GM23248 (cell line): ENCODE measurements at regions not wholly inside any gene's neighbourhood (a gene's known extent, or its start where the extent isn't known, plus 50 kb on each side); places are given as distances from the start of the nearest gene placed in this dataset.

ENCODE experiments used
- DNase-seq: peaks from one replicate; pipeline ENCODE4 v3.0.0-alpha.2; 2015
- H2AFZ ChIP-seq: fragments of 200-600 bp; sonication (generic); 2 replicates; pipeline ENCODE4 v1.6.1; 2016; ENCODE audit warnings: antibody characterized with exemption
- H3F3A ChIP-seq: fragments of 200-600 bp; sonication (generic); 2 replicates; pipeline ENCODE4 v1.6.1; 2016; ENCODE audit warnings: mild to moderate bottlenecking, antibody characterized with exemption, mixed run types; ENCODE audit not compliant: insufficient read depth
- H3K27ac ChIP-seq: fragments of 200-600 bp; sonication (generic); 2 replicates; pipeline ENCODE4 v1.5.1; 2016; ENCODE audit warnings: mild to moderate bottlenecking
- H3K27me3 ChIP-seq: fragments of 200-600 bp; sonication (generic); replicated peaks from 2 replicates; pipeline ENCODE4 v1.6.1; 2016; ENCODE audit warnings: mild to moderate bottlenecking; ENCODE audit not compliant: insufficient read depth
- H3K36me3 ChIP-seq: fragments of 200-600 bp; sonication (generic); 2 replicates; pipeline ENCODE4 v1.6.1; 2016; ENCODE audit warnings: low read depth, mild to moderate bottlenecking
- H3K4me1 ChIP-seq: fragments of 200-600 bp; sonication (generic); 2 replicates; pipeline ENCODE4 v1.6.1; 2016; ENCODE audit warnings: mild to moderate bottlenecking; ENCODE audit not compliant: insufficient read depth
- H3K4me2 ChIP-seq: fragments of 200-600 bp; sonication (generic); one replicate; pipeline ENCODE4 v1.6.1; 2016; ENCODE audit warnings: mild to moderate bottlenecking; ENCODE audit not compliant: unreplicated experiment
- H3K4me3 ChIP-seq: fragments of 200-600 bp; sonication (generic); 2 replicates; pipeline ENCODE4 v1.5.1; 2016; ENCODE audit warnings: mild to moderate bottlenecking
- H3K79me2 ChIP-seq: fragments of 200-600 bp; sonication (generic); 2 replicates; pipeline ENCODE4 v1.6.1; 2016; ENCODE audit warnings: mild to moderate bottlenecking; ENCODE audit not compliant: insufficient read depth
- H3K9ac ChIP-seq: fragments of 200-600 bp; sonication (generic); 2 replicates; pipeline ENCODE4 v1.6.1; 2016; ENCODE audit warnings: mild to moderate bottlenecking
- H3K9me2 ChIP-seq: fragments of 200-600 bp; sonication (generic); 2 replicates; pipeline ENCODE4 v1.6.1; 2016; ENCODE audit warnings: mixed run types, mild to moderate bottlenecking, moderate library complexity; ENCODE audit not compliant: insufficient read depth
- H3K9me3 ChIP-seq: fragments of 200-600 bp; sonication (generic); one replicate; pipeline ENCODE4 v1.6.1; 2017; ENCODE audit warnings: low read depth
- H4K20me1 ChIP-seq: fragments of 200-600 bp; sonication (generic); 2 replicates; pipeline ENCODE4 v1.6.0; 2016; ENCODE audit not compliant: insufficient read depth
- EZH2 ChIP-seq: fragments of 200-600 bp; sonication (generic); IDR thresholded peaks from 2 replicates; pipeline ENCODE4 v1.6.1; 2018; ENCODE audit warnings: antibody characterized with exemption, mild to moderate bottlenecking; ENCODE audit not compliant: insufficient read depth, poor library complexity, severe bottlenecking
- EZH2phosphoT487 ChIP-seq: fragments of 200-600 bp; sonication (generic); IDR thresholded peaks from 2 replicates; pipeline ENCODE4 v1.6.1; 2018; ENCODE audit warnings: antibody characterized with exemption, moderate library complexity, mild to moderate bottlenecking, low read depth; ENCODE audit not compliant: insufficient read depth
- WGBS, 2 experiments: methylation state at CpG; one replicate each; pipeline ENCODE4 v1.1.6; 2015 to 2017; ENCODE audit warnings: low lambda C conversion rate in 2 of 2, low coverage in 1 of 2; ENCODE audit errors: missing lambda C conversion rate in 2 of 2; 5-methylcytosine and 5-hydroxymethylcytosine counted together
- in situ Hi-C: fragments of 300-500 bp; cut with MboI; formaldehyde crosslinking; loops from 2 replicates; pipeline ENCODE4 v1.15.0; 2020

GRCh38 chr4:11152684-11153083 lies 276.0 kb downstream of the HS3ST1 start:
- Histone ChIP-seq H3K27me3 (no peaks in the 10 kb centered on the region), H3K4me2 (no peak overlapping the region), H3K9me2 (no peaks in the 10 kb centered on the region), H3K4me3 (no peak overlapping the region), H3K79me2 (no peaks in the 10 kb centered on the region), H2AFZ (no peak overlapping the region), H3K9ac (no peak overlapping the region), H3K36me3 (no peaks in the 10 kb centered on the region), H4K20me1 (no peaks in the 10 kb centered on the region), H3K4me1 (no peaks in the 10 kb centered on the region), H3K27ac (no peak overlapping the region), H3K9me3 (no peaks in the 10 kb centered on the region), H3F3A (no peaks in the 10 kb centered on the region)
- in situ Hi-C loops, result no loop called here
- TF ChIP-seq EZH2phosphoT487 (no peak), EZH2 (no peak)
- 27 to 44% methylated on average over 2 of the region's 2 CpGs for WGBS, 2 experiments
- DNase-seq, result no peak

- Histone ChIP-seq H3K4me1 (no peaks in the 10 kb centered on the region), H4K20me1 (no peaks in the 10 kb centered on the region), H3K27ac (no peak overlapping the region), H3K4me3 (no peak overlapping the region), H3K4me2 (no peak overlapping the region), H2AFZ (no peak overlapping the region), H3F3A (no peaks in the 10 kb centered on the region), H3K9me3 (no peaks in the 10 kb centered on the region), H3K9ac (no peak overlapping the region), H3K9me2 (no peaks in the 10 kb centered on the region), H3K36me3 (no peaks in the 10 kb centered on the region), H3K79me2 (no peaks in the 10 kb centered on the region), H3K27me3 (no peaks in the 10 kb centered on the region)
- in situ Hi-C loops, result no loop called here
- no peak for DNase-seq
- TF ChIP-seq EZH2, result no peak
- no peak for TF ChIP-seq EZH2phosphoT487
- 12 to 13% methylated on average over 3 to 5 of the region's 5 CpGs for WGBS, 2 experiments
Observed at GRCh38 chr4:11151500-11151899, 277.2 kb downstream of the HS3ST1 start.

GRCh38 chr4:11149612-11150259 lies 279.0 kb downstream of the HS3ST1 start:
- WGBS, 2 experiments, result 43 to 60% methylated on average over 4 of the region's 4 CpGs
- H3K27ac ChIP-seq, result no peak overlapping the region

GRCh38 chr4:11139871-11140270 lies 288.8 kb downstream of the HS3ST1 start:
- Histone ChIP-seq H3F3A (no peaks in the 10 kb centered on the region), H3K9me2 (no peaks in the 10 kb centered on the region), H3K27ac (no peak overlapping the region), H2AFZ (no peak overlapping the region), H3K9me3 (no peaks in the 10 kb centered on the region), H3K9ac (no peak overlapping the region), H3K4me2 (no peak overlapping the region), H3K4me1 (no peaks in the 10 kb centered on the region), H3K79me2 (no peaks in the 10 kb centered on the region), H3K4me3 (no peak overlapping the region), H3K36me3 (no peaks in the 10 kb centered on the region), H3K27me3 (no peaks in the 10 kb centered on the region), H4K20me1 (no peaks in the 10 kb centered on the region)
- TF ChIP-seq EZH2 (no peak), EZH2phosphoT487 (no peak)
- in situ Hi-C loops, result no loop called here
- no peak for DNase-seq
- 11 to 13% methylated on average over 1 of the region's 1 CpG for WGBS, 2 experiments

More at GRCh38 chr4:11149612-11150259, 279.0 kb downstream of the HS3ST1 start:
- Histone ChIP-seq H3K79me2 (no peaks in the 10 kb centered on the region), H3F3A (no peaks in the 10 kb centered on the region), H3K36me3 (no peaks in the 10 kb centered on the region), H4K20me1 (no peaks in the 10 kb centered on the region), H3K9ac (no peak overlapping the region), H3K9me3 (no peaks in the 10 kb centered on the region), H3K9me2 (no peaks in the 10 kb centered on the region), H3K4me1 (no peaks in the 10 kb centered on the region), H2AFZ (no peak overlapping the region), H3K4me3 (no peak overlapping the region), H3K27me3 (no peaks in the 10 kb centered on the region), H3K4me2 (no peak overlapping the region)
- no peak for DNase-seq
- TF ChIP-seq EZH2phosphoT487, result no peak
- no peak for TF ChIP-seq EZH2
- in situ Hi-C loops, result no loop called here
